GM12878 (cell line): ENCODE measurements at regions not wholly inside any gene's neighbourhood (a gene's known extent, or its start where the extent isn't known, plus 50 kb on each side); places are given as distances from the start of the nearest gene placed in this dataset.
A peak's percentile ranks its signal among the peaks of the same experiment; 100 is the strongest.

Source experiments
- ATAC-seq: fragments of 200-7000 bp; cut with Tn5 transposase; 3 replicates; pipeline ENCODE4 v1.9.1; 2020; ENCODE audit warnings: mild to moderate bottlenecking, moderate library complexity
- BruUV-seq: library from RNA; stranded (reverse); fragments of 400-500 nt; replicated peaks from 2 replicates; lab custom pipeline; 2021; lab: Mats Ljungman, UMichigan
- CTCF ChIA-PET: fragments of 300-600 bp; sonication (Branson Sonifier 250); formaldehyde crosslinking; extraction: SDS; loops from one replicate; lab custom pipeline; 2021; ENCODE audit warnings: inconsistent platforms; lab: Yijun Ruan, JAX
- POLR2A ChIA-PET: fragments of 350-600 bp; formaldehyde crosslinking; extraction: SDS; loops from one replicate; lab custom pipeline; 2021; ENCODE audit warnings: inconsistent platforms; lab: Charles Lee
- RAD21 ChIA-PET: fragments of 300-600 bp; sonication (Branson Sonifier 250); formaldehyde crosslinking; loops from one replicate; lab custom pipeline; 2023; ENCODE audit warnings: antibody characterized with exemption; ENCODE audit not compliant: unreplicated experiment; lab: Charles Lee
- SMC1A ChIA-PET: fragments of 300-600 bp; sonication (Branson Sonifier 250); formaldehyde crosslinking; loops from one replicate; lab custom pipeline; 2023; ENCODE audit not compliant: unreplicated experiment, uncharacterized antibody; lab: Charles Lee
- DNase-seq: peaks from one replicate; pipeline ENCODE4 v3.0.0-alpha.2; 2011; ENCODE audit warnings: low read depth, low spot score
- FAIRE-seq: peaks from 3 replicates; lab custom pipeline; 2011; peaks lifted over from hg19 to GRCh38; lab: Jason Lieb, UNC
- H2AFZ ChIP-seq: 2 replicates; pipeline ENCODE4 v1.6.0; 2011; ENCODE audit warnings: low read depth, low read length, control low read depth; ENCODE audit not compliant: control insufficient read depth
- H3K27ac ChIP-seq: 2 replicates; pipeline ENCODE4 v1.5.1; 2011; ENCODE audit warnings: control low read depth; ENCODE audit not compliant: control insufficient read depth, insufficient read depth
- H3K27me3 ChIP-seq, 2 experiments: replicated peaks in 1 of 2; 2 replicates each; pipeline versions ENCODE4 v1.6.0 to v1.6.1; 2011; ENCODE audit warnings: low read length in 1 of 2; ENCODE audit not compliant: control insufficient read depth in 2 of 2, insufficient read depth in 2 of 2
- H3K36me3 ChIP-seq, 2 experiments: 2 replicates each; pipeline ENCODE4 v1.5.1; 2011; ENCODE audit warnings: low read length in 1 of 2; ENCODE audit not compliant: control insufficient read depth in 2 of 2, insufficient read depth in 2 of 2
- H3K4me1 ChIP-seq: 2 replicates; pipeline ENCODE4 v1.6.1; 2011; ENCODE audit warnings: mild to moderate bottlenecking, low read length, moderate library complexity, mixed read lengths; ENCODE audit not compliant: control insufficient read depth, insufficient read depth
- H3K4me2 ChIP-seq: 2 replicates; pipeline ENCODE4 v1.6.0; 2011; ENCODE audit warnings: control low read depth; ENCODE audit not compliant: control insufficient read depth, insufficient read depth
- H3K4me3 ChIP-seq: fragments of 200-600 bp; sonication (generic); 2 replicates; pipeline ENCODE4 v1.5.1; 2016
- H3K79me2 ChIP-seq: 2 replicates; pipeline ENCODE4 v1.6.0; 2011; ENCODE audit warnings: low read length; ENCODE audit not compliant: control insufficient read depth, insufficient read depth
- H3K9ac ChIP-seq: 2 replicates; pipeline ENCODE4 v1.8.0; 2011; ENCODE audit warnings: low read length, control low read depth, mixed read lengths; ENCODE audit not compliant: control insufficient read depth, insufficient read depth
- H3K9me3 ChIP-seq: replicated peaks from 3 replicates; pipeline ENCODE4 v1.5.1; 2011; ENCODE audit warnings: mild to moderate bottlenecking, low read length; ENCODE audit not compliant: control insufficient read depth, insufficient read depth
- H4K20me1 ChIP-seq: 2 replicates; pipeline ENCODE4 v1.6.0; 2011; ENCODE audit not compliant: control insufficient read depth, insufficient read depth
- BHLHE40 ChIP-seq, 2 experiments: fragments of 450-650 bp in 1 of 2; IDR thresholded peaks; 2 replicates each; pipeline ENCODE4 v1.6.1; 2011 to 2017; ENCODE audit warnings: low read depth in 2 of 2, borderline replicate concordance in 1 of 2, improper control_type of control experiment in 1 of 2, low read length in 1 of 2, mild to moderate bottlenecking in 1 of 2
- CREB1 ChIP-seq: IDR thresholded peaks from 2 replicates; pipeline ENCODE4 v1.6.1; 2012; ENCODE audit warnings: low read depth, mild to moderate bottlenecking, inconsistent platforms
- DPF2 ChIP-seq: fragments of 450-650 bp; IDR thresholded peaks from 2 replicates; pipeline ENCODE4 v1.6.1; 2017; ENCODE audit warnings: mild to moderate bottlenecking
- EP300 ChIP-seq, 2 experiments: fragments of 150-350 bp in 1 of 2; IDR thresholded peaks; 2 replicates each; pipeline ENCODE4 v1.6.1; 2011 to 2012; ENCODE audit warnings: low read depth in 2 of 2, low read length in 2 of 2, borderline replicate concordance in 1 of 2, improper control_type of control experiment in 1 of 2, inconsistent platforms in 1 of 2; ENCODE audit not compliant: control insufficient read depth in 1 of 2
- ETV6 ChIP-seq, 2 experiments: fragments of 450-650 bp in 1 of 2; IDR thresholded peaks in 1 of 2; conservative IDR thresholded peaks in 1 of 2; 2 replicates each; pipeline ENCODE4 v1.6.1; 2014; ENCODE audit warnings: antibody characterized with exemption in 1 of 2, borderline replicate concordance in 1 of 2, low read depth in 1 of 2, mild to moderate bottlenecking in 1 of 2, moderate library complexity in 1 of 2
- IKZF1 ChIP-seq: fragments of 450-650 bp; conservative IDR thresholded peaks from 2 replicates; pipeline ENCODE4 v1.6.1; 2017; ENCODE audit warnings: antibody characterized with exemption, mild to moderate bottlenecking
- MTA2 ChIP-seq: fragments of 450-650 bp; IDR thresholded peaks from 2 replicates; pipeline ENCODE4 v1.6.1; 2016; ENCODE audit warnings: low read depth, mild to moderate bottlenecking, moderate library complexity
- NFYB ChIP-seq: IDR thresholded peaks from 2 replicates; pipeline ENCODE4 v1.6.1; 2011; ENCODE audit warnings: low read depth, mild to moderate bottlenecking, low read length, improper control_type of control experiment, moderate library complexity; ENCODE audit not compliant: insufficient read depth
- PKNOX1 ChIP-seq: fragments of 450-650 bp; IDR thresholded peaks from 2 replicates; pipeline ENCODE4 v1.6.1; 2016; ENCODE audit warnings: mild to moderate bottlenecking
- POLR2A ChIP-seq: IDR thresholded peaks from 2 replicates; pipeline ENCODE4 v1.6.1; 2011; ENCODE audit warnings: low read depth, mild to moderate bottlenecking, low read length
- RCOR1 ChIP-seq: conservative IDR thresholded peaks from 2 replicates; pipeline ENCODE4 v1.6.1; 2012; ENCODE audit warnings: low read depth, low read length, improper control_type of control experiment
- RFX5 ChIP-seq: IDR thresholded peaks from 2 replicates; pipeline ENCODE4 v1.6.1; 2011; ENCODE audit warnings: low read depth, low read length, improper control_type of control experiment
- RUNX3 ChIP-seq: IDR thresholded peaks from 2 replicates; pipeline ENCODE4 v1.6.1; 2012; ENCODE audit warnings: low read length, inconsistent platforms
- SIX5 ChIP-seq: IDR thresholded peaks from 2 replicates; pipeline ENCODE4 v1.6.1; 2011; ENCODE audit warnings: mild to moderate bottlenecking, low read depth, low read length, moderate library complexity; ENCODE audit not compliant: severe bottlenecking
- SMAD5 ChIP-seq: IDR thresholded peaks from 2 replicates; pipeline ENCODE4 v1.6.1; 2016; ENCODE audit warnings: antibody characterized with exemption, low read depth
- SPI1 ChIP-seq: IDR thresholded peaks from 2 replicates; pipeline ENCODE4 v1.6.1; 2011; ENCODE audit warnings: low read depth, mild to moderate bottlenecking, low read length, moderate library complexity, borderline replicate concordance; ENCODE audit not compliant: insufficient read depth
- STAT1 ChIP-seq: fragments of 450-650 bp; conservative IDR thresholded peaks from 2 replicates; pipeline ENCODE4 v1.6.1; 2014; ENCODE audit warnings: antibody characterized with exemption, mild to moderate bottlenecking
- TBL1XR1 ChIP-seq: IDR thresholded peaks from 2 replicates; pipeline ENCODE4 v1.6.1; 2012; ENCODE audit warnings: low read depth, low read length, improper control_type of control experiment
- YY1 ChIP-seq: IDR thresholded peaks from 2 replicates; pipeline ENCODE4 v1.6.1; 2011; ENCODE audit warnings: low read depth, mild to moderate bottlenecking, low read length
- WGBS: methylation state at CpG from one replicate; pipeline ENCODE4 v1.1.6; 2016; ENCODE audit warnings: low lambda C conversion rate; ENCODE audit not compliant: insufficient replicate concordance, insufficient coverage; ENCODE audit errors: missing lambda C conversion rate; 5-methylcytosine and 5-hydroxymethylcytosine counted together
- in situ Hi-C: fragments of 300-500 bp; cut with MboI; formaldehyde crosslinking; loops from 9 replicates; pipeline ENCODE4 v1.14.3; 2018; ENCODE audit warnings: mixed read lengths
- intact Hi-C: fragments of 100-400 bp; cut with micrococcal nuclease; formaldehyde crosslinking; loops from one replicate; pipeline ENCODE4 v1.14.2; 2022; ENCODE audit not compliant: unreplicated experiment
- TF ChIP-seq, protein P1 (sequence below): IDR thresholded peaks from 2 replicates; pipeline ENCODE4 v1.6.1; 2011; ENCODE audit warnings: low read depth, low read length, improper control_type of control experiment, borderline replicate concordance

DNA sequence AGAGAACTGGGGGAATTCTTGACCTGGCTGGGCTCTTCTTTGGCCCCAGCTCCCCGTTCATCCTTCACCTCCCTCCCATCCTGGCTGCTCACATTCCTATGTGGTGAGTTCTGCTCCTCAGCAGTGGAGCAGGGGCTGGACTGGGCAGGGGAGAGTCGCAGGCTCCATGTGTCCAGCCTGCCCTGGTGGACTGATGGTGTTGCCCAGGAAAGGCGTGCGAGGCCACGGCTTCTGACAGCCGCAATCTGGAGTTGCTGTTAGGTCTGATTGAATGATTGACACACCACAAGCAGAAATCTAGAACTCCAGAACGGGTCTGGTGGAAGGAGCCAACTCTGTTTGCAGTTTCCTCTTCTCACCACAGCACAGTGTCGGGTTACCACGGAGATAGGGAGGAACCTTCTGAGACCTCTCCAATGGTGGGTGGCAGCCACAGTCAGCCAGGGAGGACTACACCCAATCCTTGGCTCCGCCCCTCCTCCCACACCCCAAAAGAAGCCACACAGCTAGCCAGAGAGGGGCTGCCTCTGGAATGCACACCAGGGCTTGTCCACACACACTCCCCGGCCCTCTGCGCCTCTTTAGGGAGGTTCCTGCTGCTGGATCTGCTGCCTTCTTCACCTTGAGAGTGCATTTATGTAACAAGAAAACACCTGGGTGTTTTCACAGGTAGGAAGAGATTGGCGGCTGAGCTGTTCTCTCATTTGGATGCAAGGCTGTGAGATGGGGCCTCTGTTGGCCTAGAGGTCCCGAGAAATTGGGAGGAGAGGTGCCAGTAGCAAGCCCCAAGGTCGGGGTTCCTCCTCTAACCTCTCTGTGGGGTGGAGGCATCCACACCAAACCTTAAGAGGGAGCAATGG is 56.4 kb upstream of the CD44 start:
- Histone ChIP-seq H3K9me3 (no peaks in the 10 kb centered on the region), H3K27ac (peak overlapping the region; percentile 75), H3K79me2 (no peaks in the 10 kb centered on the region), H2AFZ (peak overlapping the region; percentile 59), H3K9ac (peak overlapping the region; percentile 38), H4K20me1 (no peaks in the 10 kb centered on the region), H3K27me3 (no peaks in the 10 kb centered on the region), H3K4me2 (peak overlapping the region; percentile 82), H3K4me3 (peak overlapping the region; percentile 42; the same call in 1 of the 2 replicates), H3K36me3 (no peaks in the 10 kb centered on the region), H3K4me1 (peaks cover 48% of the 10 kb centered on the region)
- SMC1A ChIA-PET, result interaction anchor here (0.8 to 2.1 kb wide), 10 partner anchors 13 to 82 kb away, joined by 3 to 7 read pairs (median 3); no protein-coding TSS in a partner anchor
- POLR2A ChIA-PET, result interaction anchor here (0.6 to 1.3 kb wide), 3 partner anchors 15 to 232 kb away, joined by 3 to 4 read pairs (median 3); no protein-coding TSS in a partner anchor
- RAD21 ChIA-PET, result interaction anchor here (0.6 to 1.6 kb wide), 8 partner anchors 25 to 157 kb away, joined by 3 to 7 read pairs (median 4); no protein-coding TSS in a partner anchor
- CTCF ChIA-PET, result interaction anchor here (0.8 to 1.7 kb wide), 2 partner anchors 35 to 80 kb away, joined by 3 read pairs; no protein-coding TSS in a partner anchor
- FAIRE-seq, result peak; percentile 86
- peak; percentile 85 for ATAC-seq
- WGBS, result 2% methylated on average over 15 of the region's 15 CpGs
- peak; percentile 83 for DNase-seq
- no TSS peak for BruUV-seq
- in situ Hi-C loops, result no loop called here
- intact Hi-C loops, result loop anchor here (1.0 to 2.0 kb wide), 5 partner anchors 36 to 70 kb away; no protein-coding TSS in a partner anchor
- TF ChIP-seq DPF2, result peak; percentile 55; the same call in 1 of the 2 replicates
- 0 out of 4 replicates have a peak, but pooled peaks of 1 of the 2 experiments have one; percentile 30 for TF ChIP-seq BHLHE40 (IDR thresholded peaks at IDR 0.05; ENCODE audit: borderline replicate concordance in 1 of 2, low read depth in 2 of 2, low read length in 1 of 2)
- peak; percentile 18; the same call in 1 of the 2 replicates for TF ChIP-seq TBL1XR1
- TF ChIP-seq SPI1, result peak; percentile 52; the same call in 1 of the 2 replicates
- TF ChIP-seq IKZF1, result peak; percentile 55
- TF ChIP-seq RFX5, result no peak
- TF ChIP-seq SIX5, result no peak
- peak; percentile 48 for TF ChIP-seq SMAD5
- TF ChIP-seq STAT1, result 0 out of 2 replicates have a peak, but pooled peaks have one; percentile 21
- peak; percentile 20; the same call in 1 of the 2 replicates for TF ChIP-seq CREB1
- peak; percentile 48 to 49; a peak in 1 of 4 replicates for TF ChIP-seq EP300 (IDR thresholded peaks at IDR 0.05; ENCODE audit: borderline replicate concordance in 1 of 2, control insufficient read depth in 1 of 2, low read depth in 2 of 2, low read length in 2 of 2)
- TF ChIP-seq POLR2A, result peak; percentile 71
- 0 out of 2 replicates have a peak, but pooled peaks have one; percentile 67 for TF ChIP-seq RCOR1
- peak; percentile 82 for TF ChIP-seq RUNX3
- TF ChIP-seq, protein P1, sequence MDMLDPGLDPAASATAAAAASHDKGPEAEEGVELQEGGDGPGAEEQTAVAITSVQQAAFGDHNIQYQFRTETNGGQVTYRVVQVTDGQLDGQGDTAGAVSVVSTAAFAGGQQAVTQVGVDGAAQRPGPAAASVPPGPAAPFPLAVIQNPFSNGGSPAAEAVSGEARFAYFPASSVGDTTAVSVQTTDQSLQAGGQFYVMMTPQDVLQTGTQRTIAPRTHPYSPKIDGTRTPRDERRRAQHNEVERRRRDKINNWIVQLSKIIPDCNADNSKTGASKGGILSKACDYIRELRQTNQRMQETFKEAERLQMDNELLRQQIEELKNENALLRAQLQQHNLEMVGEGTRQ, result no peak
- TF ChIP-seq MTA2, result peak; percentile 19; the same call in 1 of the 2 replicates
- peak; percentile 66; the same call in 1 of the 2 replicates for TF ChIP-seq NFYB
- TF ChIP-seq YY1, result peak; percentile 47; the same call in 1 of the 2 replicates
- peak in 1 of 2 experiments; percentile 54; a peak in 1 of 4 replicates for TF ChIP-seq ETV6 (conservative IDR thresholded peaks at IDR 0.05 in 1 of 2, IDR thresholded peaks at IDR 0.05 in 1 of 2; ENCODE audit: borderline replicate concordance in 1 of 2, low read depth in 1 of 2)
- peak; percentile 96 for TF ChIP-seq PKNOX1
